Activated B cell treated with CpG ODN at 0.5 μM for 24 hours (primary cell): ENCODE measurements at regions not wholly inside any gene's neighbourhood (a gene's known extent, or its start where the extent isn't known, plus 50 kb on each side); places are given as distances from the start of the nearest gene placed in this dataset.

Experiments used
- ATAC-seq: fragments of 200-7000 bp; cut with Tn5 transposase; one replicate; pipeline ENCODE4 v1.10.0; 2021; ENCODE audit warnings: low read depth, mild to moderate bottlenecking, moderate library complexity
- CTCF ChIA-PET: fragments of 350-600 bp; sonication (Branson Sonifier 250); formaldehyde crosslinking; loops from one replicate; lab custom pipeline; 2021; ENCODE audit warnings: antibody characterized with exemption; lab: Charles Lee
- POLR2A ChIA-PET: fragments of 350-600 bp; sonication (Branson Sonifier 250); formaldehyde crosslinking; loops from one replicate; lab custom pipeline; 2021; ENCODE audit warnings: antibody characterized with exemption; lab: Charles Lee
- DNase-seq: peaks from one replicate; pipeline ENCODE4 v3.0.0; 2022
- H3K27ac Mint-ChIP-seq: one replicate; pipeline ENCODE4 v1.8.0; 2020; ENCODE audit warnings: mixed read lengths
- H3K27me3 Mint-ChIP-seq: one replicate; pipeline ENCODE4 v1.8.0; 2021; ENCODE audit warnings: mixed read lengths
- H3K36me3 Mint-ChIP-seq: one replicate; pipeline ENCODE4 v1.8.0; 2021; ENCODE audit warnings: low read depth, mixed read lengths
- H3K4me1 Mint-ChIP-seq: one replicate; pipeline ENCODE4 v1.8.0; 2021; ENCODE audit warnings: mixed read lengths
- H3K4me3 Mint-ChIP-seq: one replicate; pipeline ENCODE4 v1.8.0; 2020; ENCODE audit warnings: mild to moderate bottlenecking, mixed read lengths
- H3K9me3 Mint-ChIP-seq: one replicate; pipeline ENCODE4 v1.8.0; 2020; ENCODE audit warnings: mixed read lengths
- CTCF ChIP-seq: fragments of 200-600 bp; IDR thresholded peaks from one replicate; pipeline ENCODE4 v1.8.0; 2022; ENCODE audit warnings: antibody characterized with exemption, mild to moderate bottlenecking
- intact Hi-C: fragments of 100-400 bp; cut with micrococcal nuclease; formaldehyde crosslinking; loops from one replicate; pipeline ENCODE4 v1.15.1; 2024

GRCh38 chr4:3706565-3707422, 59.4 kb upstream of the ADRA2C start:
- intact Hi-C loops = no loop called here
- ATAC-seq = no peak
- CTCF ChIA-PET = interaction anchor here (0.7 kb wide), 1 partner anchor 541 kb away, joined by 3 read pairs; the partner anchor contains the start of gene TMEM128
- Mint-ChIP-seq H3K9me3 (no peaks in the 10 kb centered on the region), H3K4me3 (no peak overlapping the region), H3K4me1 (no peaks in the 10 kb centered on the region), H3K27ac (no peak overlapping the region), H3K36me3 (no peaks in the 10 kb centered on the region), H3K27me3 (peaks cover 12% of the 10 kb centered on the region)
- POLR2A ChIA-PET = no interaction called here
- no peak for TF ChIP-seq CTCF
- DNase-seq = no peak

- Mint-ChIP-seq H3K9me3 (no peaks in the 10 kb centered on the region), H3K4me3 (no peak overlapping the region), H3K27me3 (peaks cover 12% of the 10 kb centered on the region), H3K4me1 (no peaks in the 10 kb centered on the region), H3K36me3 (no peaks in the 10 kb centered on the region), H3K27ac (no peak overlapping the region)
- ATAC-seq = no peak
- intact Hi-C loops = no loop called here
- no peak for DNase-seq
- POLR2A ChIA-PET = no interaction called here
- no peak for TF ChIP-seq CTCF
- CTCF ChIA-PET = interaction anchor here (0.7 kb wide), 1 partner anchor 542 kb away, joined by 3 read pairs; the partner anchor contains the start of gene TMEM128
Measured at GRCh38 chr4:3706111-3706511, 60.1 kb upstream of the ADRA2C start.

- no peaks in the 10 kb centered on the region for H3K36me3 Mint-ChIP-seq
- CTCF ChIA-PET = no interaction called here
- intact Hi-C loops = no loop called here
- H3K9me3 Mint-ChIP-seq = no peaks in the 10 kb centered on the region
- H3K27ac Mint-ChIP-seq = no peak overlapping the region
- POLR2A ChIA-PET = no interaction called here
- no peak overlapping the region for H3K4me3 Mint-ChIP-seq
- no peak for TF ChIP-seq CTCF
- peaks cover 12% of the 10 kb centered on the region for H3K27me3 Mint-ChIP-seq
- no peaks in the 10 kb centered on the region for H3K4me1 Mint-ChIP-seq
- DNase-seq (no peak), ATAC-seq (no peak)
Measured at GRCh38 chr4:3705236-3705987, 60.8 kb upstream of the ADRA2C start.

GRCh38 chr4:3704669-3705068, 61.5 kb upstream of the ADRA2C start:
- DNase-seq = no peak
- Mint-ChIP-seq H3K36me3 (no peaks in the 10 kb centered on the region), H3K4me3 (no peak overlapping the region), H3K27ac (no peak overlapping the region), H3K4me1 (no peaks in the 10 kb centered on the region), H3K9me3 (no peaks in the 10 kb centered on the region), H3K27me3 (peaks cover 12% of the 10 kb centered on the region)
- no peak for ATAC-seq
- POLR2A ChIA-PET = no interaction called here
- no peak for TF ChIP-seq CTCF
- intact Hi-C loops = no loop called here
- CTCF ChIA-PET = no interaction called here
